IMR-90 (cell line): ENCODE measurements at regions not wholly inside any gene's neighbourhood (a gene's known extent, or its start where the extent isn't known, plus 50 kb on each side); places are given as distances from the start of the nearest gene placed in this dataset.

Source experiments
- ATAC-seq: fragments of 200-7000 bp; cut with Tn5 transposase; 2 replicates; pipeline ENCODE4 v1.9.1; 2020; ENCODE audit warnings: low read depth, mild to moderate bottlenecking, moderate library complexity
- BruUV-seq: library from RNA; stranded (reverse); fragments of 400-500 nt; replicated peaks from 2 replicates; lab custom pipeline; 2021; lab: Mats Ljungman, UMichigan
- CTCF ChIA-PET: fragments of 300-600 bp; formaldehyde crosslinking; extraction: SDS; loops from one replicate; lab custom pipeline; 2021; ENCODE audit warnings: antibody characterized with exemption; lab: Yijun Ruan, JAX
- POLR2A ChIA-PET: fragments of 300-600 bp; sonication (Branson Sonifier 250); formaldehyde crosslinking; loops from one replicate; lab custom pipeline; 2022; ENCODE audit warnings: antibody characterized with exemption; ENCODE audit not compliant: unreplicated experiment; lab: Charles Lee
- DNase-seq: peaks from one replicate; pipeline ENCODE4 v3.0.0; 2013
- H2AFZ ChIP-seq: replicated peaks from 2 replicates; pipeline ENCODE3; 2013; ENCODE audit warnings: low read length, mild to moderate bottlenecking; ENCODE audit not compliant: poor library complexity
- H2AK5ac ChIP-seq: 2 replicates; pipeline ENCODE4 v1.6.1; 2013; ENCODE audit warnings: low read depth, low read length, inconsistent platforms
- H2AK9ac ChIP-seq: replicated peaks from 2 replicates; pipeline ENCODE3; 2013; ENCODE audit warnings: mild to moderate bottlenecking, low read depth, low read length, moderate library complexity; ENCODE audit not compliant: poor library complexity
- H2BK120ac ChIP-seq: 2 replicates; pipeline ENCODE4 v1.6.1; 2013; ENCODE audit warnings: low read depth, low read length, inconsistent platforms
- H2BK15ac ChIP-seq: 3 replicates; pipeline ENCODE4 v1.6.1; 2013; ENCODE audit warnings: low read depth, low read length, inconsistent platforms
- H2BK20ac ChIP-seq: 2 replicates; pipeline ENCODE4 v1.6.1; 2013; ENCODE audit warnings: low read depth, mild to moderate bottlenecking, inconsistent platforms, low read length, moderate library complexity
- H2BK5ac ChIP-seq: 2 replicates; pipeline ENCODE4 v1.6.1; 2013; ENCODE audit warnings: mild to moderate bottlenecking, low read depth, low read length, inconsistent platforms; ENCODE audit not compliant: poor library complexity, severe bottlenecking
- H3K14ac ChIP-seq: replicated peaks from 2 replicates; pipeline ENCODE4 v1.6.1; 2013; ENCODE audit warnings: low read depth, low read length, inconsistent platforms
- H3K18ac ChIP-seq: 2 replicates; pipeline ENCODE4 v1.6.1; 2013; ENCODE audit warnings: low read depth, low read length, control low read depth
- H3K23ac ChIP-seq: 2 replicates; pipeline ENCODE4 v1.6.1; 2013; ENCODE audit warnings: low read depth, low read length, inconsistent platforms
- H3K27ac ChIP-seq: 2 replicates; pipeline ENCODE4 v1.5.1; 2013; ENCODE audit warnings: mild to moderate bottlenecking, control low read depth, low read length; ENCODE audit not compliant: insufficient read depth
- H3K27me3 ChIP-seq: 2 replicates; pipeline ENCODE4 v1.6.1; 2013; ENCODE audit warnings: low read length; ENCODE audit not compliant: control insufficient read depth, insufficient read depth
- H3K36me3 ChIP-seq: 2 replicates; pipeline ENCODE4 v1.6.1; 2013; ENCODE audit warnings: low read length, mixed read lengths; ENCODE audit not compliant: control insufficient read depth, insufficient read depth
- H3K4ac ChIP-seq: 2 replicates; pipeline ENCODE4 v1.6.1; 2013; ENCODE audit warnings: low read depth, low read length, inconsistent platforms
- H3K4me1 ChIP-seq: 2 replicates; pipeline ENCODE4 v1.6.1; 2013; ENCODE audit warnings: low read length, mixed read lengths; ENCODE audit not compliant: control insufficient read depth, insufficient read depth
- H3K4me2 ChIP-seq: 2 replicates; pipeline ENCODE4 v1.6.1; 2013; ENCODE audit warnings: low read depth, mild to moderate bottlenecking, control low read depth, low read length, moderate library complexity
- H3K4me3 ChIP-seq: 2 replicates; pipeline ENCODE4 v1.5.1; 2013; ENCODE audit warnings: low read depth, mild to moderate bottlenecking, control low read depth, low read length, moderate library complexity; ENCODE audit not compliant: insufficient read depth
- H3K56ac ChIP-seq: 2 replicates; pipeline ENCODE4 v1.6.1; 2013; ENCODE audit warnings: low read length, inconsistent platforms; ENCODE audit not compliant: insufficient read depth; ENCODE audit errors: extremely low read depth
- H3K79me1 ChIP-seq, 2 experiments: 2 replicates each; pipeline ENCODE4 v1.6.1; 2013; ENCODE audit warnings: low read length in 2 of 2, inconsistent platforms in 1 of 2, low read depth in 1 of 2
- H3K9ac ChIP-seq: 2 replicates; pipeline ENCODE4 v1.6.1; 2013; ENCODE audit warnings: low read depth, low read length, control low read depth
- H3K9me1 ChIP-seq: 2 replicates; pipeline ENCODE4 v1.6.1; 2013; ENCODE audit warnings: low read length, inconsistent platforms; ENCODE audit not compliant: insufficient read depth
- H3K9me3 ChIP-seq: 2 replicates; pipeline ENCODE4 v1.6.1; 2013; ENCODE audit warnings: low read length; ENCODE audit not compliant: control insufficient read depth, insufficient read depth
- H4K20me1 ChIP-seq: 2 replicates; pipeline ENCODE4 v1.6.1; 2013; ENCODE audit warnings: low read length, inconsistent platforms; ENCODE audit not compliant: insufficient read depth
- H4K5ac ChIP-seq: 2 replicates; pipeline ENCODE4 v1.6.1; 2013; ENCODE audit warnings: mild to moderate bottlenecking, low read depth, low read length, control low read depth
- H4K8ac ChIP-seq, 2 experiments: 2 replicates each; pipeline ENCODE4 v1.6.1; 2013; ENCODE audit warnings: low read depth in 2 of 2, low read length in 2 of 2, control low read depth in 1 of 2, inconsistent platforms in 1 of 2
- H4K91ac ChIP-seq: 2 replicates; pipeline ENCODE4 v1.6.1; 2013; ENCODE audit warnings: low read depth, low read length, inconsistent platforms; ENCODE audit not compliant: insufficient read depth
- CHD1 ChIP-seq: IDR thresholded peaks from 2 replicates; pipeline ENCODE4 v1.6.1; 2012; ENCODE audit warnings: low read depth, low read length, improper control_type of control experiment
- MAFK ChIP-seq: IDR thresholded peaks from 2 replicates; pipeline ENCODE4 v1.6.1; 2012; ENCODE audit warnings: low read depth, low read length, improper control_type of control experiment
- MAZ ChIP-seq: IDR thresholded peaks from 2 replicates; pipeline ENCODE4 v1.6.1; 2012; ENCODE audit warnings: low read depth, mild to moderate bottlenecking, low read length, improper control_type of control experiment, moderate library complexity, borderline replicate concordance
- RAD21 ChIP-seq: IDR thresholded peaks from 2 replicates; pipeline ENCODE4 v1.6.1; 2012; ENCODE audit warnings: low read length, improper control_type of control experiment
- RCOR1 ChIP-seq: IDR thresholded peaks from 2 replicates; pipeline ENCODE4 v1.6.1; 2012; ENCODE audit warnings: mild to moderate bottlenecking, low read length, improper control_type of control experiment; ENCODE audit not compliant: insufficient replicate concordance
- SMC3 ChIP-seq: fragments of 150-350 bp; IDR thresholded peaks from 2 replicates; pipeline ENCODE4 v1.6.1; 2016; ENCODE audit warnings: low read depth, mild to moderate bottlenecking, antibody characterized with exemption, low read length, moderate library complexity
- WGBS, 2 experiments: methylation state at CpG; one replicate each; pipeline versions ENCODE4 v1.1.5 to v1.1.7; 2013; ENCODE audit warnings: missing lambda C conversion rate in 2 of 2; ENCODE audit not compliant: insufficient read length in 1 of 2; ENCODE audit errors: extremely low coverage in 2 of 2; 5-methylcytosine and 5-hydroxymethylcytosine counted together
- dilution Hi-C: fragments of 300-500 bp; cut with HindIII; formaldehyde crosslinking; loops from one replicate; pipeline ENCODE4 v1.14.3; 2018; ENCODE audit warnings: low sequenced_read_pairs; ENCODE audit not compliant: unreplicated experiment
- in situ Hi-C: fragments of 300-500 bp; cut with MboI; formaldehyde crosslinking; loops from 3 replicates; pipeline ENCODE4 v1.14.3; 2019; ENCODE audit warnings: low sequenced_read_pairs, inconsistent platforms, mixed read lengths
- intact Hi-C: fragments of 100-400 bp; cut with micrococcal nuclease; formaldehyde crosslinking; loops from 2 replicates; pipeline ENCODE4 v1.10.0; 2022
- TF ChIP-seq, protein P1 (sequence below): fragments of 150-350 bp; IDR thresholded peaks from 2 replicates; pipeline ENCODE4 v1.6.1; 2016; ENCODE audit warnings: low read depth, mild to moderate bottlenecking, low read length, moderate library complexity, borderline replicate concordance

DNA sequence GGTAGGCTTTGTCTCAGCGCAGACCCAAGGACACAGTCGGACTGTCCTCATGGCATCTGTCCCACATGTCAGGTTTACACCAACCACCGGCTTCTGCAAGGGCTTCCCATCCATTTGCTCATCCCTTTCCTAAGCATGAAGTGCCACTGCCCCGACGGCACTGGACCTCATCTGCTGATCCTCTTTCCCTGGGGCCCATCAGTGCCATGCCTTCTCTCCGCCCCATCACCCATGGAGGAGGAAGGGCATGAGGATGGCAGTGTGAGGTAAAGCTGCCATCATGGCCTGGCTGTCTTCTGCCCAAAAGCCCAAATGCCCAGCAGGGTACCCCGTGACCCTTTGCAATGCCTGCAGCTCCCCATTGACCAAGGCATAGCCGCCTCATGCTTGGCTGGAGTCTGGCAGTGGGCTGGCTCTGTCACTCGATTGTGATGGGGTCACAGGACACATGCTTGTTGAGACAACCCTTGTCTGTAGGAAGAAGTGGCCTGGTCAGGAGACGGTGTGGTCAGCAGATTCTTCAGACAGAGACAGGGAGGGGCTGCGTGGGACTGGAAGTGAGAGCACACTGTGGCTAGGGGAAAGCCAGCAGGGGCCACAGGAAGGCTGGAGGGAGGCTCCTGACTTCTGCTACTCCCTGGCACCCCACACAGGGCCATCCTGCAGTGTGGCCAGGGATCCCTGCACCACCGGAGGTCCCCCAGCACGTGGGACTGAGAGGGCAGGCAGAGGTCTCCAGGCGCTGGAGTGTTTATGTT lies 493.7 kb upstream of the HS6ST1 start:
- no peaks in the 10 kb centered on the region for H3K9me3 ChIP-seq
- intact Hi-C loops: no loop called here
- no peak for DNase-seq
- H3K14ac ChIP-seq: no peak overlapping the region
- peak overlapping the region; percentile 72 for H2AK9ac ChIP-seq
- H3K9me1 ChIP-seq: no peaks in the 10 kb centered on the region
- H3K9ac ChIP-seq: no peak overlapping the region
- no peak overlapping the region for H4K91ac ChIP-seq
- no peak overlapping the region for H2AFZ ChIP-seq
- no peak overlapping the region for H2BK15ac ChIP-seq
- H3K56ac ChIP-seq: no peak overlapping the region
- TF ChIP-seq, protein P1, sequence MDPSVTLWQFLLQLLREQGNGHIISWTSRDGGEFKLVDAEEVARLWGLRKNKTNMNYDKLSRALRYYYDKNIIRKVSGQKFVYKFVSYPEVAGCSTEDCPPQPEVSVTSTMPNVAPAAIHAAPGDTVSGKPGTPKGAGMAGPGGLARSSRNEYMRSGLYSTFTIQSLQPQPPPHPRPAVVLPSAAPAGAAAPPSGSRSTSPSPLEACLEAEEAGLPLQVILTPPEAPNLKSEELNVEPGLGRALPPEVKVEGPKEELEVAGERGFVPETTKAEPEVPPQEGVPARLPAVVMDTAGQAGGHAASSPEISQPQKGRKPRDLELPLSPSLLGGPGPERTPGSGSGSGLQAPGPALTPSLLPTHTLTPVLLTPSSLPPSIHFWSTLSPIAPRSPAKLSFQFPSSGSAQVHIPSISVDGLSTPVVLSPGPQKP: no peak
- TF ChIP-seq MAZ (no peak), CHD1 (no peak), RCOR1 (no peak), SMC3 (no peak), RAD21 (no peak), MAFK (no peak)
- H3K36me3 ChIP-seq: no peaks in the 10 kb centered on the region
- H2BK5ac ChIP-seq: no peak overlapping the region
- H2BK20ac ChIP-seq: no peak overlapping the region
- H3K4me2 ChIP-seq: no peak overlapping the region
- no peak overlapping the region for H3K4me3 ChIP-seq
- H3K4me1 ChIP-seq: no peaks in the 10 kb centered on the region
- H3K27me3 ChIP-seq: no peaks in the 10 kb centered on the region; the same call in 1 of the 2 replicates
- no peak overlapping the region for H4K5ac ChIP-seq
- H3K18ac ChIP-seq: no peak overlapping the region
- whole genome bisulfite sequencing, 2 experiments: 50% methylated on average over 6 of the region's 14 CpGs; no CpG with 5 or more reads in 1 of the 2 experiments
- H3K4ac ChIP-seq: no peak overlapping the region
- no peak overlapping the region for H2AK5ac ChIP-seq
- no peak overlapping the region for H4K8ac ChIP-seq
- in situ Hi-C loops: no loop called here
- ChIA-PET CTCF (no interaction called here), POLR2A (no interaction called here)
- no peaks in the 10 kb centered on the region for H4K20me1 ChIP-seq
- ATAC-seq: no peak
- H3K79me1 ChIP-seq: no peaks in the 10 kb centered on the region
- dilution Hi-C loops: no loop called here
- no peak overlapping the region for H3K27ac ChIP-seq
- no TSS peak for BruUV-seq
- H2BK120ac ChIP-seq: no peak overlapping the region
- H3K23ac ChIP-seq: no peak overlapping the region
